CD4-positive, alpha-beta T cell treated with Interleukin-15 for 1 hour (primary cell): ENCODE measurements at regions not wholly inside any gene's neighbourhood (a gene's known extent, or its start where the extent isn't known, plus 50 kb on each side); places are given as distances from the start of the nearest gene placed in this dataset.

Source experiments
- DNase-seq: peaks from one replicate; pipeline ENCODE4 v3.0.0-alpha.2; 2020

DNA sequence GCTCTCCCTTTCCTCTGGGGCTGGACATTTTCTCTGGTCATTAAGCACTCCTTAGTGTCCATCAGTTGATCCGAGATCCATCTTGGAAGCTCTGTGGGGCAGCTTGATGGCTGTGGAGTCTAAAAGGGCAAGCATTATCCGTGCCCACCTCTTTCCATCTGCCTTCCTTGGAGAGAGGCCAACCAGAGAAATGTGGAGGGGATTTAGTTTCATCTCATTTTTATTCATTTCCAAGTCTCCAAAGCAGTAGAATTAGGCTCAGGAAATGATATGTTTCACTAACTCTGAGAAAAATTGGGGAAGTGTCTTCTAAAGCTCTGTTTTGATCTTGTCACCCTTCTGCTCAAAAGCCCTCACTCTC lies 95.9 kb upstream of the KLHL25 start:
- no peak for DNase-seq

- no peak for DNase-seq
Measured at GRCh38 chr15:85891470-85891869, 96.7 kb upstream of the KLHL25 start.

DNA sequence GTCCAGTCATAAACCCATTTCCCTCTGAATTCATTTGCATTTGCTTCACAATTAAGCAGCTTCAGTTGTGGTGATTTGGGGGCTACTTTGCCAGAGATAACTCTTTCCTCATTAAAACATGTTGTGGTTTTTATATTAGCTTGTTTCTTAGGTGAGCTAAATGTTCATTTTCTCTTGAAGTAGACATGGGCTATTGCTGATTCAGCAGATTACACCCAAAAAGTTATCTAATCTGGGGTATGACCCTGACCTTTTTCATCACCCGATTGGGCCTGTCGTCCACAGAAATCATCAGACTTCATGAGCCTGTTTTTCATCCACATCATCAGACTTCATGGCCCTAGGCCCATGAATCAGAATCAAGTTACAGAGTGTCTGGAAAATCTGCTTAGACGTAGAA lies 97.5 kb upstream of the KLHL25 start:
- DNase-seq: no peak

DNA sequence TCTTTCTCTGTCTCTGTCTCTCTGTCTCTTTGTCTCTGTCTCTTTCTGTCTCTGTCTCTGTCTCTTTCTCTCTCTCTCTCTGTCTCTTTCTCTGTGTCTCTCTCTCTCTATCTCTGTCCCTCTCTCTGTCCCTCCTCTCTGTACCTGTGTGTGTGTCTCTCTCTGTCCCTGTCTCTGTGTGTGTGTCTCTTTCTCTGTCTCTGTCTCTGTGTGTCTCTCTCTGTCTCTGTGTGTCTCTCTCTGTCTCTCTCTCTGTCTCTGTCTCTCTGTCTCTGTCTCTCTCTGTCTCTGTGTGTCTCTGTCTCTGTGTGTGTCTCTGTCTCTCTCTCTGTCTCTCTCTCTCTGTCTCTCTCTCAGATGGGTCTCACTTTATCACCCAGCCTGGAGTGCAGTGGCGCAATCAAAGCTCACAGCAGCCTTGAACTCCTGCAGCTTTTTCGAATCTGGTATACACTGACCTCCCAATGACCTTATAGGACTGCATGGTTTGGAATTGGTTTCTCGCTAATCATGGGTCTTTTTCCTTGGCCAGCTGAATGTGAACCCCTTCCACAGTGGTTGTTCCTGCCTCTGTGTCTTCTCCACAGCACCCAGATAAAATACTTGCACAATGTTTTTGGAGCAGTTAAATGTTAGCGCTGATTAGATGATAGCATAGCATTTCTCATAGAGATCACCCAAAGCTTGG lies 102.6 kb upstream of the KLHL25 start:
- no peak for DNase-seq

DNA sequence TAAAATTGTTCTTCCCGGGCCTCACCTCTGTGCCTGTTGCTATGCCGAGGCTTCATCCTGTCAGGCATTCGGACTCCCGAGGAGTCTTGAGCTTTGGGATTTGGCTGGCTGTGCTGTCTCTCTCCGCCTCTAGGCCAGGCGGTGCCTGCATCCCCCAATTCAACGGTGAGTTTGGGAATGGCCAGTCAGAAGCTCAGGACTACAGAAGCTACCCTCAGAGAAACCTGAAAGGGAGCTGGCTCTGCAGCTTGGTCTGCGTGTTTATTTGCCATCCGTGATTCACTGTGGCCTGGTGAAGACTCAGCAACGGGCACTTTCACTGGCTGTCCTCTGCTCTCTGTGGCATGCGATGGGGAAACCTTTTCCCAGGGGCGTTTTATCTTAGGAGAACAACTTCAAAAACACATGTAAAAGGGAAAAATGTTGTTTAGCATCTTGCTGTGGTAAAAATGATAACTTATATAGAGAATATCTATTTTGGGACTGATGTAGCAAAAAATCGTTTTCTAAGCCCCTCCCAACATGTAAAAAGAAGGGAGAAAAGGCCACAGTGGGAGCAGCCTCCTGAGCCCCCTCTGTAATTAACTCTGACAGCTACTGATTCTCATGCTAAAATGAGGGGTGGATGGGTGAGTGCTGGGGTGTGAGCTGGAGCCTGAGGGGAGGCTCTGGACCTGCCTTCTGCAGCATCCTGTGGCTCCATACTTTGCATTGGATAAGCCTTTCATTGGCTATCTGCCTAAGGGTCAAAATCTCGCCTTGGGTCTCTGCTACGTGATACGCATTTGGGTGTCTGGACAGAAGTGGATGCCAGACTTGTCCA lies 103.4 kb upstream of the KLHL25 start:
- no peak for DNase-seq

- DNase-seq: no peak
Measured at GRCh38 chr15:85899927-85900326, 105.2 kb upstream of the KLHL25 start.

DNA sequence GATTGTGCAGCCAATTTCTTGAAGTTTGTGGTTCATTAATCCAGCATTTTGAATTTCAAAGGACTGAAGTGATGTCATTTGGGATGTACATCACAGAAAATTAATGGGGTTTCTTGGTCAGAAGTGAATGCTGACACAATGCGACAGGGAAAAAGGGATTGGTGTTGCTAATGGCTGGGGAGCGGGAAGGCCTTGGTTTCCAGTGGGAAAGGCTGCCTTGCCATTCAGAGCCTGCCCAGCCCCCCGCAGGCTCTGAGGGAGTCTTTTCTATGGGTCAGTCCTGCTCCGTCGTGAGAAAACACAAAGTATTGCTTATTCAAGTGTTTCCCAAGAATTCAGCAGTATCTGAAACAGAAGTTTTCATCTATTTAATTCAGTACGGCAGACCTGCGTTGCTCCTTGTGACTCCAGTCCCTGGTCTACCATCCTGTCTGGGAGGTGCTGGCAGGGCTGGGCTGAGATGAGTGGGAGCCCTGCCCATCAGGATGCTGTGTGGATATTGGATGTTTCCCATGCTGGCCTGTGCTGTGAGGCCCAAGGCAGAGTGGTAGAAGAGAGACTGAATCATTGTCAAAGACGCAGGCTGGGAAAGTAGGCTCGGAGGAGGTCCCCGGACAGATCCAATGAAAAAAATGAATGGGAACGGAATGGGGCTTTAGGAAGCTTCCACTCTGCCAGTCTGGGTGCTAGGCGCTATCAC lies 111.2 kb upstream of the KLHL25 start:
- DNase-seq: no peak

- no peak for DNase-seq
Measured at GRCh38 chr15:85906640-85907039, 111.9 kb upstream of the KLHL25 start.

DNA sequence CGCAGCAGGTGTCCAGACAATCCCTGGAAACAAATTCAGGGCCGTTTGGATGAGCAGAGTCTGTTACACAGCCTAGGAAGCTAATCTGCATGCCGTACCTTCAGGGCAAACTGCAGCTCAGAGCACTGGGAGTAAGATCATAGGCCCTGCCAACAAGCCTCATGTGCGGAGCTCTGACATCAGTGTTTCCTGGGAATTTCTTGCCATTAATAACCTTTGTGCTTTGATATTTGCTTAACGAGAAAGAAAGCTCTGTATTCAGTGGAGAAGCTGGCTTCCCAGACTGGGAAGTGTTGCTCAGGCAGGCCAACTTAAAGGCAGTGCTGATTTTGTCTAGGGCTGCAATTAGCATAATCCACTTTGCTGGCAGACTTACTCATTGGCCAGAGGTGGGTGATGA lies 116.1 kb upstream of the KLHL25 start:
- no peak for DNase-seq

GRCh38 chr15:85913461-85913860 lies 118.7 kb upstream of the KLHL25 start:
- DNase-seq: no peak

- no peak for DNase-seq
Measured at GRCh38 chr15:85920956-85921355, 126.2 kb upstream of the KLHL25 start.

GRCh38 chr15:85924088-85924487 lies 129.4 kb upstream of the KLHL25 start:
- DNase-seq: no peak

DNA sequence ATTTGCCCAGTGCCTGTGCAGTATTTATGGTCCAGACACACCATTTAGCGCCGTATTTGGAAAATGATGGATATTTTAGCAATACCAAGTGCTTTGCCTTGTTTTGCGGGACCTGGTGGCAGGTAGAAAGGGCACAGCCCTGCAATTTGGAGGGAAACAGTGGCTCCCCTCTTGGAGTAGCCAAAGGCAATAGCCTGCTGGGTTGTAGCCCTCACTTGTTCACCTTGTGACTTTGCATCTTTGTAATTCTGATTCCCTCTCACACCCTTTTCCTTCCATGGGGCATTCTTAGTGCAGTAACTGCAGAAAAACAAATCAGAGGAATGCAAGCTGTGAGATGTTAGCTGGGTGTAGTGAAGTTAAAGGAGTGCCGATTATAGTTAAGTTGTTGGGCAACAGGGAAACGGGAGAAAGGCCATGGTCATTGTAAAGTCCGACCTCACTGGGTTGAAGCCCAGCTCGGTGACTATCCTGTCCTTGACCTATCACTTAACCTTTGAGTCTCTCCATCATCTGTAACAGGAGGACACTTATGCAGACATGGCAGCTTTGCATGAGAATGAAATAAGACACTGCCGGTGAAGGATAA lies 131.0 kb upstream of the KLHL25 start:
- DNase-seq: no peak

DNA sequence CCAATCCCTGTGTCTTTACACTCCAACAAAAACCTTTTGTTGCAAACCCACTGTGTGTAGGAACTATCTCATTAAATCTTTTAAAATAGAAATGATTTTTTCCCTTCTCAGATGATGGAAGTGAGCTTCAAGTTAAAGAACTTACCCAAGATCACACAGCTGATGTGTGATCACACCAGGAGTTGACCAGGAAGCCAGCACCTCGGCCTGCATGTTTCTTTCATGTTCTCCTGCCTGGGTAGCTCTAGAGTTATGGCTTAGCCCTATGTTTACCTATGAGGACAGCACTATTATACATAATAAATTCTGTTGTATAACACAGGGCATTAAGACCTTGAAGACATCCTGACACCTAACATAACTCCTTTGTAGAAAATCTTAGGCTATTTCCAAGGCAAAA lies 132.1 kb upstream of the KLHL25 start:
- DNase-seq: no peak

GRCh38 chr15:85927931-85928537 lies 133.3 kb upstream of the KLHL25 start:
- DNase-seq: no peak

DNA sequence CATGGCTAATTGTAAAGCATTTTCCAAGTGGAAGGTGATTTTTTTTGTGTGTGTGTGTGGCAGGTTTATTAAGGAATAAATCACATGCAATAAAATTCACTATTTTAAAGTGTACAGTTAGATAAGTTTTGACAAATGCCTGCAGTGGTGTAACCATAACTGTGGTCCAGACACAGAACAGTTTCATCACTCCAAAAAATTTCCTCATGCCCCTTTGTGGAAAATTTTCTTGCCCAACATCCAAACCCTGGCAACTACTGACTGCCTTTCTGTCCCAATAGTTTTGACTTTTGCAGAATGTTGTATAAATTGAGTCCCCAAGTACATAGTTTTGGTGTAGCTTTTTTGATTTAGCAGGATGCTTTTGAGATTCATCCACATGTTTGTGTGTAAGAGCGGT lies 135.1 kb upstream of the KLHL25 start:
- DNase-seq: no peak

- no peak for DNase-seq
Measured at GRCh38 chr15:85932391-85932790, 137.7 kb upstream of the KLHL25 start.

DNA sequence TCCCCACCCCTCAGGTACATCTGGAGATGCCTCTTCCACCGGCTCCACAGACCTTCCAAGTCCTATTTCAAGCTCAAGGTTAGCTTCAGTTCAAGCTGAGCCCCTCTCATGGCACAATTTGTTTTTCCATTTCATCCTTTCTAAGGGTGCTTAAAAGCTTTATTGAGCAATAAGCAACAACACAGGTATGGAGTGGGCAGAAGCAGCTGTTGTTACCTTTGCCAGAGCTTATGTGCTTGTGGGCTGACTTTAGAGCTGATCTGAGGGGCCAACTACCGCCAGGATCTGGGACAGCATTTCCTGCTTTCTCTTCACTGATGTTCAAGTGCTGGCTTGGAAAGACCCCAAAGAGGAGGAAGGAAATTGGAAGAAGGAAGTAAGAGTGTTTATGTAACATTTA lies 140.0 kb upstream of the KLHL25 start:
- DNase-seq: no peak

GRCh38 chr15:85935182-85935581 lies 140.5 kb upstream of the KLHL25 start:
- no peak for DNase-seq

DNA sequence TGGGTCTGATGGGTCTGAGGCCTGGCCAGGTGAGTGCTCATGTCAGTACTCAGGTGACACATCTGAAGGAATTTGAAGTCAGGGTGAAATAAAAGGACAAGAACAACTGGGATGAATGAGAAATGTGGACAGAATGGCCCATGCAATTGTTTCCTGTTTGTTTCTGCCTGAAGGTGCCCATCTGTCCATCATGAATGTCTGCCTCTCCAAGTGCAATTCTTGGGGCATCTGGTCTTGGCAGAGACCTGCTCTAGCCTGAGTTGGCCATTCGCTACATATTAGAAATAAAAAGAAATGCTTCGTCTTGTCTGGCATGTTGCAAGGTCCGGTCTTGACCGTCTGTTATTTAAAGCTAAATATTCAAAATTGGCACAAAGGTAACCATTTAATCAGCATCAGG lies 142.0 kb upstream of the AGBL1 start:
- no peak for DNase-seq

DNA sequence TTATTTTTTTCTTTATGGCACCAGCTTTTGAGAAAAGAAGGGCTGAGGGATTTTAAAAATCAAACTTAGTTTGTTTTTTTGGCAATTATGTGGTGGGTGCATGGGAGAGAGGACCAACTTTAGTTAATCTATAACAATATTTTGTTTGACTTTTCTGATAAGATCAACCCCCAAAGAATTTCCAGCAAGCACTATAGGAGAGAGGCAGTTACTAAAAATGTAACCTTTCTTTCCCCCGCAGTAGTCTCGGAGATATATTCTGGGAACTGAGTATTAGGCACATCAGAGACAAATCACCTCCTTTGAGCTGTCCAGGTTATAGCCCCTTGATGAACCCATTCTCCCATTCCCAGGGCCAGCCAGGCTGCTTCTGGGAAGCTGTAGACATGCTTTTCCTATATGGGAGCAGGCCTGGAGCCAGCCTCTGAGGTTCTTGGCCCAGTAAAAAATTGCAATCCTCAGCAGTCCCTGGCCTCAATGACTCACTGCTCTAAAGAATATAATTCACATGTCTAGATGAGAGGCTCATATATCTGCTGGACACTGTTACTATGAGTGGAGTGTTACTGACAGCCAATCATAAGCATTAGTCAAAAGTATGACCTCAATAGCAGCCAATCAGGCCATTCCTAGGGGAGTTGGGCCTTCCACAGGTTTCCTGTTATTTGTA lies 138.3 kb upstream of the AGBL1 start:
- DNase-seq: no peak

DNA sequence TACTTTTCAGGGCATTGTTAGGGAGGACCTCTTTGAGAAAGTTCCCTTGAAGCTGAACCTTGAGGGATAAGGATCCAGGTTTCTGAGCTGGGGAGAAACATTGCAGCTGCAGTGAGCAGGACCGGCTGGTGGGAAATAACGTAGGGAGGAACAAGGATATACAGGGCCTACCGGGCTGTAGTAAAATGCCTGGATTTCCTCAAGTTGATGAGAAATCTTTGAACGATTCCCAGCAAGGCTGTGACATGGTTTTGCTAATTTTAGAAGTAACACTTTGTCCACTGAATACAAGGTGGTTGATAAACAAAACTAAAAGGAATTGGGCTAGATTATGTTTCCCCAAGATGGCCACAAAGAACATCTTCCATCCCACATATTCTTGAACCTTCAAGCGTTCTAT lies 137.0 kb upstream of the AGBL1 start:
- DNase-seq: no peak

DNA sequence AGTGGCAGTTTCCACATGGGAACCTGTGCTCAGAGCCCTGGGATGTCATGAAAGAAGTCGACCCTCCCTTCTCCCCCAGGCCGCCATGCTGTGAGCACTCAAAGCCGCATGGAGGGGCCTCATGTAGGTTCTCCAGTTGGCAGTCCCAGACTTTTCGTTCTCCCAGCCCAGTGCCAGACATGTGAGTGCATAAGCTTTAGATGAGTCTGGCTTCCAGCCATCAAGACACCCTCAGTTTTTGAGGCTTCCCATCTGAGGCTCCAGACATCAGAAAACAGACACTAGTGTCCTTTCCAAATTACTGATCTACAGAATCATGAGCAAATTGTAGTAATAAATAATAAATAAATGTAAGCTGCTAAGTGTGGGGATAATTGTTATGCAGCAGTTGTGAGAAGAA lies 136.5 kb upstream of the AGBL1 start:
- DNase-seq: no peak
